DND-41 (cell line): ENCODE measurements at regions not wholly inside any gene's neighbourhood (a gene's known extent, or its start where the extent isn't known, plus 50 kb on each side); places are given as distances from the start of the nearest gene placed in this dataset.

Experiments used
- CTCF ChIP-seq: IDR thresholded peaks from 2 replicates; pipeline ENCODE4 v1.5.1; 2012; ENCODE audit warnings: borderline replicate concordance, low read length, moderate library complexity, mild to moderate bottlenecking; ENCODE audit not compliant: poor library complexity, severe bottlenecking; ENCODE audit errors: extremely low read depth
- EZH2 ChIP-seq: IDR thresholded peaks from 3 replicates; pipeline ENCODE4 v1.6.1; 2012; ENCODE audit warnings: borderline replicate concordance, low read depth, mild to moderate bottlenecking, moderate library complexity, low read length, inconsistent platforms; ENCODE audit not compliant: severe bottlenecking

- TF ChIP-seq EZH2 (no peak), CTCF (no peak)
These were observed 125.9 kb upstream of the OSMR start for GRCh38 chr5:38719916-38720315.
